ENCODE measurements at regions not wholly inside any gene's neighbourhood (a gene's known extent, or its start where the extent isn't known, plus 50 kb on each side); places are given as distances from the start of the nearest gene placed in this dataset.

DNA sequence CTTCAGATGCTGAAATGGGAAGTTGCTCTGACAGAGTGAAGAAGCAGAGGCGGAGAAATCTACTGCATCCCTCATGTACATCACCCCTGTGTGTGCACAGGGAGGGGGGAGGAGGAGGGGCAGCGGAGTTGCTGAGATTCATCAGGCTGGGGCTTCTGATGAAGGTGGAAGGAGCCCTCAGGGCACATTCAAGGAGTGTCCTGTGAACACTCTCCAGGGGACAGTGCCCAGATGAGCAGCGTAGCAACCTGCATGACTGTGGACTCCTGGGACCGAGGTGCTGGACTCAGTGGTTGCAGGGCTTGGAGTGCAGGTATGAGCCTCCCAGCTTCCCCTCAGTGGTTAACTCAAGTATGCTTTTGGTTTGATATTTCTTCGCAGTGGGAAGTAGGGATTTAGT, 257.8 kb upstream of the B3GAT1 start:
- TF ChIP-seq, protein P1, sequence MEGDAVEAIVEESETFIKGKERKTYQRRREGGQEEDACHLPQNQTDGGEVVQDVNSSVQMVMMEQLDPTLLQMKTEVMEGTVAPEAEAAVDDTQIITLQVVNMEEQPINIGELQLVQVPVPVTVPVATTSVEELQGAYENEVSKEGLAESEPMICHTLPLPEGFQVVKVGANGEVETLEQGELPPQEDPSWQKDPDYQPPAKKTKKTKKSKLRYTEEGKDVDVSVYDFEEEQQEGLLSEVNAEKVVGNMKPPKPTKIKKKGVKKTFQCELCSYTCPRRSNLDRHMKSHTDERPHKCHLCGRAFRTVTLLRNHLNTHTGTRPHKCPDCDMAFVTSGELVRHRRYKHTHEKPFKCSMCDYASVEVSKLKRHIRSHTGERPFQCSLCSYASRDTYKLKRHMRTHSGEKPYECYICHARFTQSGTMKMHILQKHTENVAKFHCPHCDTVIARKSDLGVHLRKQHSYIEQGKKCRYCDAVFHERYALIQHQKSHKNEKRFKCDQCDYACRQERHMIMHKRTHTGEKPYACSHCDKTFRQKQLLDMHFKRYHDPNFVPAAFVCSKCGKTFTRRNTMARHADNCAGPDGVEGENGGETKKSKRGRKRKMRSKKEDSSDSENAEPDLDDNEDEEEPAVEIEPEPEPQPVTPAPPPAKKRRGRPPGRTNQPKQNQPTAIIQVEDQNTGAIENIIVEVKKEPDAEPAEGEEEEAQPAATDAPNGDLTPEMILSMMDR (IDR thresholded peaks at IDR 0.05; ENCODE audit: low read depth, low read length), result no peak
- DNase-seq (ENCODE audit: extremely low read depth, low read depth), result no peak

DNA sequence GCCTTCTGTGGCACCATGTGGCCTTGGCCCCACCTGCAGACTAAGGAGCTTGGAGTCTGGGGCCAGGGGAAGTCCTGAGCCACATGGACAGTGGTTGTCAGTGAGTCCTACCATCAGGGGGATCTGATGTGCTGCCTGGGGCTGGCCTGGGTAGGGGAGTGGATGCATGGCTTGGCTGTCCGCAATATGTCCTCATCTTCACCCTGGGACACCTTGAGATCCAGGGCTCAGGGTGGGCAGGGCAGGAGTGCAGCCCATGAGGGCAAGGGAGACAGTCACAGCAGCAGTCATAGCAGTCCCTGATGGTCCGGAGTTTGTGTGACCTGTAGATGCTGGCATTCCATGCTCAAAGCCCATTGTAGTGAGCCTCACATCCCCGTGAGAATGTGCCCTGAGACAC, 256.8 kb upstream of the B3GAT1 start:
- TF ChIP-seq, protein P1 (IDR thresholded peaks at IDR 0.05; ENCODE audit: low read depth, low read length), result no peak
- DNase-seq (ENCODE audit: extremely low read depth, low read depth), result no peak

DNA sequence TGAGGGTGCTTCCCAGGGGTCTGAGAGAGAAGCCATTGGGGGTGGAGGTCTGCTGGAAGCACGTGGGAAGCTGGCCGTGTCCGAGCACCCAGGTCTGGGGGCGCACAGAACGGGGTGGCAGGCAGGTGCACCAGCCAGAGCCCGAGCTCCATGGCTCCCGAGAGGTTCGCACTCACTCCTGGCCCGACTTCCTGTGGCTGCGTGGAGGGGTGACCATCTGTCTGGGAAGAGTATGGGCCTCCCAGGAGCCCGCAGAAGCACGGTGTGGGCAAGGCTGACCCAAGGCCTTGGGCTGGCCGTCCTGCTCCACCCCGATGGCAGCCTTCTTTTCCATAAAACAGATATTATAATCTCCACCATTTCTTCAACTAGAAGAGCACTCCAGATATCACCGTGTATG, 256.0 kb upstream of the B3GAT1 start:
- TF ChIP-seq, protein P1 (IDR thresholded peaks at IDR 0.05; ENCODE audit: low read depth, low read length), result no peak
- no peak for DNase-seq (ENCODE audit: extremely low read depth, low read depth)

DNA sequence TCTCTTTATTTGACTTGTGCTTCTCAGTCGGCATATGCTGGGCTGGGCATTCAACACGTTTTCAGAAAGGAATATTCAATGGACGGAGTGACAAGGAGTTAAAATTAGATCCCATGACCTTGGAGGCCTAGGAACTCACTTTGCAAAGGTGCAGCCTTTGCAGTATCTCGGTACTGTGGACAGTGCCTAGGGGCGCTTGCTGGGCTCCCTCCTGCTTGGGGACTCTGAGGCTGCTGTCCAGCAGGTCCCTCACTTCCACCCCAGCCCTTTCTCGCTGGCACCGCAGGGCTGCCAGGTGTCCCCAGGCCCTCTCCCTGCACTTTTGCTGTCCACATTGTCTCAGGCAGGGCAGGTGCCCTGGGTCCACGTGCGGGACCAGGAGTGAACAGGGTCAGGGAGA, 255.5 kb upstream of the B3GAT1 start:
- TF ChIP-seq, protein P1 (IDR thresholded peaks at IDR 0.05; ENCODE audit: low read depth, low read length), result no peak
- DNase-seq (ENCODE audit: extremely low read depth, low read depth), result no peak

DNA sequence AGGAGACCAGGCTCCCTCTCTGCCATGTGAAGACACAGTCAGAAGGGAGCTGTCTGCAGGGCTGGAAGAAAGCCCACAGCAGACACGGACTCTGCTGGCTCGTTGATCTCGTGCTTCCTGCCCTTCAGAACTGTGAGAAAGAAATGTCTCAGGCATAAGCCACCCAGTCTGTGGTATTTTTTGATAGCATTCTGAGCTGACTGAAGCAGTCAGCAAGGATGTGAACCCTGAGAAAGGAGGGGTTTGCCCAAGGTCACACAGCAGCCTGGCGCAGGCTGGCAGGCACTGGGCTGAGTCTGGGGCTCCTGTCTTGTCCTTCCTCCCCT, 255.1 kb upstream of the B3GAT1 start:
- no peak for DNase-seq (ENCODE audit: extremely low read depth, low read depth)
- TF ChIP-seq, protein P1 (IDR thresholded peaks at IDR 0.05; ENCODE audit: low read depth, low read length), result no peak

DNA sequence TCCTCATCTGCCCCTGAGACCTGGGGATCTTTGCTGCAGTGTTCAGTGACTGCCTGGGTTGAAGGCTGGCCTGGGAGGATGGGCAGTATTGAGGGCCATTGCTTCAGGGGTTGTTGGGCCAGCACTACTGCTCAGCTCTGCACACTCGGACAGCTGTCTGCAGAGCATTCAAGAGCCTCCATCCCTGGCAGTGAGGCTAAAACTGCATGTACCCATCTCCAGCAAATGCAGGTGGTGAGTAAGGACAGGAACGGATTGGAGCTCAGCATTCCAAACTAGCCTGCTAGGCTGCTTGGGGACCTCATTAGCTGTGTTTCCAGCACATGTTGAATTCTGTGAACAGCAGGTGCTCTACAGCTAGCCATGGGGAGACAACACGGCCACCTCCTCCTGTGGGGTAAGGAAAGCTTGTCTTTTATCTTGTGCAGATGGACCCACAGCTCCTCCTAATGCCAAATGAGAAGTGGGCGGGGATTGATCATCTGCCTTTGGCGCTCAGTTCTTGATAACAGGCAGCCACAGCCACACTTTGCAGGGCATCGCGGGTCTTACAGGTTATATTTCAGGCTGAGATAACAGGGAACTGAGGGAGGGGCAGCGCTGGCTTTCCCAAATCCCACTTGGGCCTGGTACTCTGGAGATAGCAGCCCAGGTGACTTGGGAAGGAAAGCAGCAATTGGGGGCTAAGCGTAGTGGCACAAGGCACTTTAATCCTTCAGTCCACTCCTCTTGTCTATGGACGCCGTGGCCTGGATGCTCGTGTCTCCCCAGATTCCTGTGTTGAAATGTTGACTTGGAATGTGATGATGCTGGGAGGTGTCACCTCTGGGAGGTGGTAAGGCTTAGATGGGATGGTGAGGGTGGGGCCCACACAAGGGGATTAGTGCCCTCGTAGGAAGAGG, 254.5 kb upstream of the B3GAT1 start:
- TF ChIP-seq, protein P1 (IDR thresholded peaks at IDR 0.05; ENCODE audit: low read depth, low read length), result no peak
- no peak for DNase-seq (ENCODE audit: extremely low read depth, low read depth)

DNA sequence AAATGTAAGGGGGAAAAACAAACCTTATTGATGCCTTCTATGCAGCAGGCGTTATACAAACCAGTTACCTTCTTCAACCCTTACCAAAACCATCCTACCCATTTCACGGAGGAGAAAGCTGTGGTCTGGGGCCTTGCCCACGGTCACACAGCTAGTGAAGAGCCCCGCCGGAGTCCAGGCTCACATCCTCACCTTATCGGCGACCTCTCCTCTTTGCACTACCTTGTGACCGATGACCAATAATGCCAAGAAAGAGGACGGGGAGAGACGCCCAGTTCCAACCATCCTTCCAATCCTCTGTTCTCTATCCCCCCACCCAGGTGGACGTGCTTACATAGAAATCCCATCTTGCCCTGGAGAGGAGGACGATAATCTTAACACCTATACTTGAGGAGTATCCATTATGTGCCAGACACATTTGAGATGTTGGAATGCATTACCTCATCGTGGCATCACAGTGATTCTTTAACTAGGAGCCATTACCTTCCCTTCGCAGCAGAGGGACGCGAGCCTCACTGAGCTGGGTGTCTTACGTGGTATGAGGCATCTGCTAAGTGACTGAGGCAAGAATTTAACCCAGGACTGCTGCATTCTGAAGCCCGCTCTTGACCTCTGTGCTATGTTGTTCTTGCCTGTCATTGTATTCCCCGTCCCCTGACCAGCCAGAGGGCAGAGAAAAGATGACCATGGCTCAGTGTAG, 253.7 kb upstream of the B3GAT1 start:
- TF ChIP-seq, protein P1 (IDR thresholded peaks at IDR 0.05; ENCODE audit: low read depth, low read length), result no peak
- DNase-seq (ENCODE audit: extremely low read depth, low read depth), result no peak
